WTC11 (cell line): ENCODE measurements at regions not wholly inside any gene's neighbourhood (a gene's known extent, or its start where the extent isn't known, plus 50 kb on each side); places are given as distances from the start of the nearest gene placed in this dataset.

Experiments
- ATAC-seq: fragments of 200-7000 bp; cut with Tn5 transposase; 2 replicates; pipeline ENCODE4 v1.10.0; 2021; ENCODE audit warnings: mild to moderate bottlenecking, moderate library complexity
- CTCF ChIA-PET: fragments of 300-600 bp; sonication (Branson Sonifier 250); formaldehyde crosslinking; loops from one replicate; lab custom pipeline; 2021; ENCODE audit warnings: antibody characterized with exemption; lab: Charles Lee
- POLR2A ChIA-PET: fragments of 350-600 bp; sonication (Branson Sonifier 250); formaldehyde crosslinking; loops from one replicate; lab custom pipeline; 2021; ENCODE audit warnings: antibody characterized with exemption; lab: Charles Lee
- DNase-seq: peaks from one replicate; pipeline ENCODE4 v3.0.0; 2021; ENCODE audit warnings: low spot score
- H3K27ac Mint-ChIP-seq: 2 replicates; pipeline ENCODE4 v1.8.0; 2021; ENCODE audit warnings: mixed read lengths
- H3K27me3 Mint-ChIP-seq: 2 replicates; pipeline ENCODE4 v1.8.0; 2021; ENCODE audit warnings: low read depth, mild to moderate bottlenecking, moderate library complexity, mixed read lengths
- H3K36me3 Mint-ChIP-seq: 2 replicates; pipeline ENCODE4 v1.8.0; 2021; ENCODE audit warnings: mixed read lengths
- H3K4me1 Mint-ChIP-seq: 2 replicates; pipeline ENCODE4 v1.8.0; 2022; ENCODE audit warnings: mixed read lengths
- H3K4me3 Mint-ChIP-seq: 2 replicates; pipeline ENCODE4 v1.8.0; 2021; ENCODE audit warnings: mild to moderate bottlenecking, moderate library complexity, mixed read lengths
- H3K9me3 Mint-ChIP-seq: 2 replicates; pipeline ENCODE4 v1.8.0; 2021; ENCODE audit warnings: mixed read lengths
- ATF3 ChIP-seq: sonication (generic); formaldehyde crosslinking; conservative IDR thresholded peaks from 2 replicates; pipeline ENCODE4 v1.8.1; 2022; ENCODE audit warnings: mild to moderate bottlenecking, missing genetic modification reagents
- CDX4 ChIP-seq: fragments of 250-450 bp; sonication (Bioruptor Pico); IDR thresholded peaks from 2 replicates; pipeline ENCODE4 v1.9.0; 2021; ENCODE audit warnings: moderate library complexity, mild to moderate bottlenecking, inconsistent platforms, borderline replicate concordance
- CREB1 ChIP-seq: sonication (generic); formaldehyde crosslinking; IDR thresholded peaks from 2 replicates; pipeline ENCODE4 v1.8.0; 2023; ENCODE audit warnings: mild to moderate bottlenecking, missing genetic modification reagents
- EMX1 ChIP-seq: fragments of 250-450 bp; sonication (Bioruptor Pico); IDR thresholded peaks from 2 replicates; pipeline ENCODE4 v1.8.0; 2021; ENCODE audit warnings: mild to moderate bottlenecking
- ETV6 ChIP-seq: sonication (generic); formaldehyde crosslinking; IDR thresholded peaks from 2 replicates; pipeline ENCODE4 v1.8.1; 2022; ENCODE audit warnings: mild to moderate bottlenecking, missing genetic modification reagents
- GTF2I ChIP-seq: fragments of 250-450 bp; sonication (Bioruptor Pico); conservative IDR thresholded peaks from 2 replicates; pipeline ENCODE4 v1.4.0; 2021; ENCODE audit warnings: mild to moderate bottlenecking
- MYBL2 ChIP-seq: sonication (generic); formaldehyde crosslinking; IDR thresholded peaks from 2 replicates; pipeline ENCODE4 v1.8.1; 2023; ENCODE audit warnings: mild to moderate bottlenecking, moderate library complexity, missing genetic modification reagents
- NFATC4 ChIP-seq: fragments of 250-450 bp; sonication (Bioruptor Pico); IDR thresholded peaks from 2 replicates; pipeline ENCODE4 v1.9.0; 2021; ENCODE audit warnings: mild to moderate bottlenecking
- NFE2L1 ChIP-seq: sonication (generic); formaldehyde crosslinking; IDR thresholded peaks from 2 replicates; pipeline ENCODE4 v1.8.1; 2023; ENCODE audit warnings: missing genetic modification reagents
- NFYB ChIP-seq: sonication (generic); formaldehyde crosslinking; conservative IDR thresholded peaks from 2 replicates; pipeline ENCODE4 v1.8.0; 2022; ENCODE audit warnings: low read depth, missing genetic modification reagents
- NR1H2 ChIP-seq: sonication (generic); formaldehyde crosslinking; IDR thresholded peaks from 2 replicates; pipeline ENCODE4 v1.9.0; 2021; ENCODE audit warnings: mild to moderate bottlenecking, moderate library complexity, missing genetic modification reagents
- NR2C2 ChIP-seq: sonication (generic); formaldehyde crosslinking; IDR thresholded peaks from 2 replicates; pipeline ENCODE4 v1.8.0; 2022; ENCODE audit warnings: mild to moderate bottlenecking, missing genetic modification reagents
- NR3C1 ChIP-seq: sonication (generic); formaldehyde crosslinking; conservative IDR thresholded peaks from 2 replicates; pipeline ENCODE4 v1.8.1; 2023; ENCODE audit warnings: low read depth, mild to moderate bottlenecking, missing genetic modification reagents
- PRRX2 ChIP-seq: fragments of 250-450 bp; sonication (Bioruptor Pico); IDR thresholded peaks from 2 replicates; pipeline ENCODE4 v1.8.0; 2021; ENCODE audit warnings: mild to moderate bottlenecking
- SMAD3 ChIP-seq: sonication (generic); formaldehyde crosslinking; IDR thresholded peaks from 2 replicates; pipeline ENCODE4 v1.8.0; 2022; ENCODE audit warnings: missing genetic modification reagents, mild to moderate bottlenecking, borderline replicate concordance
- SMAD4 ChIP-seq: sonication (generic); formaldehyde crosslinking; IDR thresholded peaks from 2 replicates; pipeline ENCODE4 v1.8.0; 2022; ENCODE audit warnings: mild to moderate bottlenecking, missing genetic modification reagents
- ZMAT4 ChIP-seq: fragments of 250-450 bp; sonication (Bioruptor Pico); IDR thresholded peaks from 2 replicates; pipeline ENCODE4 v1.9.0; 2021; ENCODE audit warnings: mild to moderate bottlenecking
- ZNF121 ChIP-seq: sonication (generic); formaldehyde crosslinking; IDR thresholded peaks from 2 replicates; pipeline ENCODE4 v1.8.0; 2023; ENCODE audit warnings: missing genetic modification reagents
- ZNF263 ChIP-seq: sonication (generic); formaldehyde crosslinking; IDR thresholded peaks from 2 replicates; pipeline ENCODE4 v1.8.1; 2022; ENCODE audit warnings: low read depth, mild to moderate bottlenecking, moderate library complexity, missing genetic modification reagents
- TF ChIP-seq, protein P1 (sequence below): fragments of 200-600 bp; IDR thresholded peaks from 2 replicates; pipeline ENCODE4 v1.8.0; 2022; ENCODE audit warnings: antibody characterized with exemption
- TF ChIP-seq, protein P2 (sequence below): sonication (generic); formaldehyde crosslinking; IDR thresholded peaks from 2 replicates; pipeline ENCODE4 v1.8.1; 2022; ENCODE audit warnings: low read depth, mild to moderate bottlenecking, moderate library complexity, missing genetic modification reagents, borderline replicate concordance
- TF ChIP-seq, protein P3 (sequence below): sonication (generic); formaldehyde crosslinking; IDR thresholded peaks from 2 replicates; pipeline ENCODE4 v1.8.0; 2022; ENCODE audit warnings: mild to moderate bottlenecking, missing genetic modification reagents
- TF ChIP-seq, protein P4 (sequence below): sonication (generic); formaldehyde crosslinking; IDR thresholded peaks from 2 replicates; pipeline ENCODE4 v1.8.0; 2022; ENCODE audit warnings: mild to moderate bottlenecking, missing genetic modification reagents
- TF ChIP-seq, protein P5 (sequence below): sonication (generic); formaldehyde crosslinking; IDR thresholded peaks from 2 replicates; pipeline ENCODE4 v1.8.0; 2023; ENCODE audit warnings: missing genetic modification reagents, mild to moderate bottlenecking, borderline replicate concordance

DNA sequence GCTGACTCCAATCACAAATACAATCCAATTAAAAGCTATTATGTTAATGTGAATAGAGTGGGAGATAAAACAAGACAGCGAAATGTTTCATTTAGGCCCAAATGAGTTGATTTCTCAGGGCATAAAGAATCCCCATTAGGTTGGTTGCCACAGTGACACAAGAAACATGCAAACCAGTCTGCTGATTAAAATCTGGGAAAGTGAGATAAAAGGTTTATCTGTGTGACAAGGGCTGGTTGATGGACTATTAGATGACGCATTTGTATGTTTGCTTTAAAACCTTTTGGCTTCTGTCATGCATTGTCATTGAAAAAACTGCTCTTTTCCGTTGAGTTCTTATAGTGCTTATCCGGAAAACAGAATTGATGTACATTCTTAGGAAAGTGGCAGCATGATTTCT lies 658.2 kb downstream of the GATA3 start:
- Mint-ChIP-seq H3K4me1 (no peaks in the 10 kb centered on the region), H3K9me3 (no peaks in the 10 kb centered on the region), H3K36me3 (no peaks in the 10 kb centered on the region), H3K4me3 (no peak overlapping the region), H3K27ac (no peak overlapping the region), H3K27me3 (no peaks in the 10 kb centered on the region)
- DNase-seq (no peak), ATAC-seq (no peak)
- ChIA-PET CTCF (no interaction called here), POLR2A (no interaction called here)
- TF ChIP-seq SMAD3 (no peak), PRRX2 (CRISPR knock-in tag) (no peak), NR3C1 (CRISPR knock-in tag) (no peak), CREB1 (CRISPR knock-in tag) (no peak), ETV6 (CRISPR knock-in tag) (no peak), SMAD4 (no peak), NR2C2 (CRISPR knock-in tag) (no peak), ZNF121 (CRISPR knock-in tag) (no peak), ATF3 (no peak), NFYB (CRISPR knock-in tag) (no peak), GTF2I (CRISPR knock-in tag) (no peak), NFE2L1 (no peak)
- TF ChIP-seq, protein P1, sequence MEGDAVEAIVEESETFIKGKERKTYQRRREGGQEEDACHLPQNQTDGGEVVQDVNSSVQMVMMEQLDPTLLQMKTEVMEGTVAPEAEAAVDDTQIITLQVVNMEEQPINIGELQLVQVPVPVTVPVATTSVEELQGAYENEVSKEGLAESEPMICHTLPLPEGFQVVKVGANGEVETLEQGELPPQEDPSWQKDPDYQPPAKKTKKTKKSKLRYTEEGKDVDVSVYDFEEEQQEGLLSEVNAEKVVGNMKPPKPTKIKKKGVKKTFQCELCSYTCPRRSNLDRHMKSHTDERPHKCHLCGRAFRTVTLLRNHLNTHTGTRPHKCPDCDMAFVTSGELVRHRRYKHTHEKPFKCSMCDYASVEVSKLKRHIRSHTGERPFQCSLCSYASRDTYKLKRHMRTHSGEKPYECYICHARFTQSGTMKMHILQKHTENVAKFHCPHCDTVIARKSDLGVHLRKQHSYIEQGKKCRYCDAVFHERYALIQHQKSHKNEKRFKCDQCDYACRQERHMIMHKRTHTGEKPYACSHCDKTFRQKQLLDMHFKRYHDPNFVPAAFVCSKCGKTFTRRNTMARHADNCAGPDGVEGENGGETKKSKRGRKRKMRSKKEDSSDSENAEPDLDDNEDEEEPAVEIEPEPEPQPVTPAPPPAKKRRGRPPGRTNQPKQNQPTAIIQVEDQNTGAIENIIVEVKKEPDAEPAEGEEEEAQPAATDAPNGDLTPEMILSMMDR, result no peak
- TF ChIP-seq, protein P2, sequence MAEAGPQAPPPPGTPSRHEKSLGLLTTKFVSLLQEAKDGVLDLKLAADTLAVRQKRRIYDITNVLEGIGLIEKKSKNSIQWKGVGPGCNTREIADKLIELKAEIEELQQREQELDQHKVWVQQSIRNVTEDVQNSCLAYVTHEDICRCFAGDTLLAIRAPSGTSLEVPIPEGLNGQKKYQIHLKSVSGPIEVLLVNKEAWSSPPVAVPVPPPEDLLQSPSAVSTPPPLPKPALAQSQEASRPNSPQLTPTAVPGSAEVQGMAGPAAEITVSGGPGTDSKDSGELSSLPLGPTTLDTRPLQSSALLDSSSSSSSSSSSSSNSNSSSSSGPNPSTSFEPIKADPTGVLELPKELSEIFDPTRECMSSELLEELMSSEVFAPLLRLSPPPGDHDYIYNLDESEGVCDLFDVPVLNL (CRISPR knock-in tag), result no peak

GRCh38 chr10:8719971-8720370 lies 665.5 kb downstream of the GATA3 start:
- Mint-ChIP-seq H3K27ac (no peak overlapping the region), H3K4me3 (no peak overlapping the region), H3K4me1 (peaks cover 2% of the 10 kb centered on the region; the same call in 1 of the 2 replicates), H3K9me3 (peaks cover 15% of the 10 kb centered on the region), H3K27me3 (no peaks in the 10 kb centered on the region), H3K36me3 (0 out of 2 replicates have a peak, but pooled peaks cover 3% of the 10 kb centered on the region)
- ChIA-PET POLR2A (no interaction called here), CTCF (interaction anchor here (1.0 kb wide), 1 partner anchor 206 kb away, joined by 4 read pairs; no protein-coding TSS in a partner anchor)
- TF ChIP-seq ZNF263 (CRISPR knock-in tag) (no peak), EMX1 (no peak), NR1H2 (no peak), SMAD4 (no peak)
- TF ChIP-seq, protein P3, sequence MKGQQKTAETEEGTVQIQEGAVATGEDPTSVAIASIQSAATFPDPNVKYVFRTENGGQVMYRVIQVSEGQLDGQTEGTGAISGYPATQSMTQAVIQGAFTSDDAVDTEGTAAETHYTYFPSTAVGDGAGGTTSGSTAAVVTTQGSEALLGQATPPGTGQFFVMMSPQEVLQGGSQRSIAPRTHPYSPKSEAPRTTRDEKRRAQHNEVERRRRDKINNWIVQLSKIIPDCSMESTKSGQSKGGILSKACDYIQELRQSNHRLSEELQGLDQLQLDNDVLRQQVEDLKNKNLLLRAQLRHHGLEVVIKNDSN (CRISPR knock-in tag), result no peak
- ATAC-seq (peak; percentile 26; the same call in 1 of the 2 replicates), DNase-seq (peak; percentile 22)

- no peak for DNase-seq
- Mint-ChIP-seq H3K27ac (no peak overlapping the region), H3K4me3 (no peak overlapping the region), H3K9me3 (peaks cover 15% of the 10 kb centered on the region), H3K36me3 (0 out of 2 replicates have a peak, but pooled peaks cover 3% of the 10 kb centered on the region), H3K4me1 (peaks cover 2% of the 10 kb centered on the region; the same call in 1 of the 2 replicates), H3K27me3 (no peaks in the 10 kb centered on the region)
- ChIA-PET POLR2A (interaction anchor here (0.6 kb wide), 1 partner anchor 290 kb away, joined by 3 read pairs; no protein-coding TSS in a partner anchor), CTCF (no interaction called here)
- ATAC-seq, result no peak
- TF ChIP-seq ZMAT4, result no peak
- TF ChIP-seq MYBL2 (CRISPR knock-in tag), result no peak
- no peak for TF ChIP-seq NFE2L1
- TF ChIP-seq NFYB (CRISPR knock-in tag), result no peak
- TF ChIP-seq CDX4 (CRISPR knock-in tag), result no peak
- TF ChIP-seq, protein P4, sequence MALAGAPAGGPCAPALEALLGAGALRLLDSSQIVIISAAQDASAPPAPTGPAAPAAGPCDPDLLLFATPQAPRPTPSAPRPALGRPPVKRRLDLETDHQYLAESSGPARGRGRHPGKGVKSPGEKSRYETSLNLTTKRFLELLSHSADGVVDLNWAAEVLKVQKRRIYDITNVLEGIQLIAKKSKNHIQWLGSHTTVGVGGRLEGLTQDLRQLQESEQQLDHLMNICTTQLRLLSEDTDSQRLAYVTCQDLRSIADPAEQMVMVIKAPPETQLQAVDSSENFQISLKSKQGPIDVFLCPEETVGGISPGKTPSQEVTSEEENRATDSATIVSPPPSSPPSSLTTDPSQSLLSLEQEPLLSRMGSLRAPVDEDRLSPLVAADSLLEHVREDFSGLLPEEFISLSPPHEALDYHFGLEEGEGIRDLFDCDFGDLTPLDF, result no peak
- TF ChIP-seq GTF2I (CRISPR knock-in tag), result no peak
- TF ChIP-seq, protein P5, sequence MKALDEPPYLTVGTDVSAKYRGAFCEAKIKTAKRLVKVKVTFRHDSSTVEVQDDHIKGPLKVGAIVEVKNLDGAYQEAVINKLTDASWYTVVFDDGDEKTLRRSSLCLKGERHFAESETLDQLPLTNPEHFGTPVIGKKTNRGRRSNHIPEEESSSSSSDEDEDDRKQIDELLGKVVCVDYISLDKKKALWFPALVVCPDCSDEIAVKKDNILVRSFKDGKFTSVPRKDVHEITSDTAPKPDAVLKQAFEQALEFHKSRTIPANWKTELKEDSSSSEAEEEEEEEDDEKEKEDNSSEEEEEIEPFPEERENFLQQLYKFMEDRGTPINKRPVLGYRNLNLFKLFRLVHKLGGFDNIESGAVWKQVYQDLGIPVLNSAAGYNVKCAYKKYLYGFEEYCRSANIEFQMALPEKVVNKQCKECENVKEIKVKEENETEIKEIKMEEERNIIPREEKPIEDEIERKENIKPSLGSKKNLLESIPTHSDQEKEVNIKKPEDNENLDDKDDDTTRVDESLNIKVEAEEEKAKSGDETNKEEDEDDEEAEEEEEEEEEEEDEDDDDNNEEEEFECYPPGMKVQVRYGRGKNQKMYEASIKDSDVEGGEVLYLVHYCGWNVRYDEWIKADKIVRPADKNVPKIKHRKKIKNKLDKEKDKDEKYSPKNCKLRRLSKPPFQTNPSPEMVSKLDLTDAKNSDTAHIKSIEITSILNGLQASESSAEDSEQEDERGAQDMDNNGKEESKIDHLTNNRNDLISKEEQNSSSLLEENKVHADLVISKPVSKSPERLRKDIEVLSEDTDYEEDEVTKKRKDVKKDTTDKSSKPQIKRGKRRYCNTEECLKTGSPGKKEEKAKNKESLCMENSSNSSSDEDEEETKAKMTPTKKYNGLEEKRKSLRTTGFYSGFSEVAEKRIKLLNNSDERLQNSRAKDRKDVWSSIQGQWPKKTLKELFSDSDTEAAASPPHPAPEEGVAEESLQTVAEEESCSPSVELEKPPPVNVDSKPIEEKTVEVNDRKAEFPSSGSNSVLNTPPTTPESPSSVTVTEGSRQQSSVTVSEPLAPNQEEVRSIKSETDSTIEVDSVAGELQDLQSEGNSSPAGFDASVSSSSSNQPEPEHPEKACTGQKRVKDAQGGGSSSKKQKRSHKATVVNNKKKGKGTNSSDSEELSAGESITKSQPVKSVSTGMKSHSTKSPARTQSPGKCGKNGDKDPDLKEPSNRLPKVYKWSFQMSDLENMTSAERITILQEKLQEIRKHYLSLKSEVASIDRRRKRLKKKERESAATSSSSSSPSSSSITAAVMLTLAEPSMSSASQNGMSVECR (CRISPR knock-in tag), result no peak
- TF ChIP-seq NFATC4 (CRISPR knock-in tag), result no peak
These were observed 667.2 kb downstream of the GATA3 start for GRCh38 chr10:8721650-8722049.
